GM19463 (cell line): ENCODE measurements at regions not wholly inside any gene's neighbourhood (a gene's known extent, or its start where the extent isn't known, plus 50 kb on each side); places are given as distances from the start of the nearest gene placed in this dataset.
"Not testable (repeated sequence)": the region's sequence is repeated elsewhere in the genome, so short reads cannot be mapped to it uniquely, and the experiment has no call there.

Experiments
- ATAC-seq: cut with Tn5 transposase; IDR thresholded peaks from one replicate; pipeline ENCODE4 v1.9.1; 2021; ENCODE audit warnings: mild to moderate bottlenecking, moderate library complexity; ENCODE audit not compliant: unreplicated experiment

DNA sequence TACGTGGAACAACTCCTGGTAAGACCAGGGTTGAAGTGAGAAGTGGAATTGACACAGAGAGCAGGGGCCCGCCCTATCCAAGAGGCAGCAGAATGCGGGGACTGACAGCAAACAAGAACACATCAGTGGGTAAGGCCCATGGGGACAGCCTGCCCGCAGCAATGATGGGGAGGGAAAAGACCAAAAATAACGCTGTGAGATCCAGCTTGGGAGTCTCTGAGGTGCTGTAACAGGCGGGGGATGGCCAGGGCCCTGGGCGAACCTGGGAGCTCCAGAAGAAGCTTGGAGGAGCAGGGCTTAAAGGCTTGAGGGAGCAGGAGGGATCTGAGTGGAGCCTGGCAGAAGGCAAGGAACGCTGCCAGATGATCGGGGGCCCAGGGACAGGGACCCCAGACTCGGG is 173.4 kb downstream of the TMEM200C start:
- no peak for ATAC-seq

DNA sequence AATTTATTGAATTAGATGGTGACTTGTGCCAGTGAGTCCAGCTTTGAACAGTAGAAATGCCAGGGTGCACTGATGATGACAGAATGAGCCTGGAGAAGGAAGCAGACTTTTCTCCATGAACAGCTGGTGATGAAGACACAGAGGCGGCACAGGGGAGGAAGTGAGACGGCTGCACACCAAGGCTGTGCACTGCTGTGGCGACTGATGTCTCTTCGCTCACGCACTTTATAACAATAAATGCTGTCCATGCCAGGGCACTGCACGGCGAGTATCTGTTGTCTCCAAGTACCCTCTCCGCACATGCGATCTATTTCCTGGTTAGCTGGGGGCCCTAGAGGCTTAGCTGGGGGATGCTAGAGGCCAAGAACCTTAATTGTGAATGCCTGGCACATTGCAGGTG is 175.2 kb downstream of the TMEM200C start:
- ATAC-seq, result no peak

DNA sequence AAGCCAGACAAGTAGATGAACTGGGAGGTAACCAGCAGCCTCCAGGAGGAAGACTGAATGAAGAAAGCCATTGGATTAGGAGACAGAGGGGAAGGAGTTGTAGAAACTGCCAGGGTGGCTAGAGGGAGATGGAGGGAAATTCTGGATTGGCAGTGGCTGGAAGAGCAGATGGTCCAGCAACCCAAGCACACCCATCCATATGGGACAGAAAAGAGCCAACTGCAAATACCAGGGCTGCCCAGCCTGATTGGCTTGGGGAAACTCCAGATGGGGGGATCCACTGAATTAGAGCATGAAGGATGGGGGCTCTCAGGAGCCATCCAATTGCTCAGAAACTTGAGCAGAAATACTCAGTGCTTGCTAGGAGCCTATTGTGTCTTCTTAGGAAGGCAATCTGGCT is 173.5 kb upstream of the EPB41L3 start:
- no peak for ATAC-seq

DNA sequence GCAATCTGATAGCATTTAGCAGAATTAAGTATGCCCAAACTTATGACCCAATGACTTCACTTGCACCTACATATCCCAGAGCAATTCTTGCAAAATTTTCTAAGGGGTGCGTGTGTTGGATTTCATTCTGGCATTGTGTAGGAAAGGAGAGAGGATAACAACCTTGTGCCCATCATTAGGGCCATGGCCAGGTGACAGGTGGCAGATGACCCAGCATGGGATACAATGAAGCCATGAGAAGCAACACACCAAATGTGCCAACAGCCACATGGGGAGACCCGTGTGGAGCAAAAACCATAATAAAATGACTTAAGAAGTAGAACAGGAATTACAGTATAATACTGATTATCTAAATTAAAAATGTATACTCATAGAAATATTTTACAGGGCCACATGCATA is 166.9 kb upstream of the EPB41L3 start:
- ATAC-seq, result no peak

DNA sequence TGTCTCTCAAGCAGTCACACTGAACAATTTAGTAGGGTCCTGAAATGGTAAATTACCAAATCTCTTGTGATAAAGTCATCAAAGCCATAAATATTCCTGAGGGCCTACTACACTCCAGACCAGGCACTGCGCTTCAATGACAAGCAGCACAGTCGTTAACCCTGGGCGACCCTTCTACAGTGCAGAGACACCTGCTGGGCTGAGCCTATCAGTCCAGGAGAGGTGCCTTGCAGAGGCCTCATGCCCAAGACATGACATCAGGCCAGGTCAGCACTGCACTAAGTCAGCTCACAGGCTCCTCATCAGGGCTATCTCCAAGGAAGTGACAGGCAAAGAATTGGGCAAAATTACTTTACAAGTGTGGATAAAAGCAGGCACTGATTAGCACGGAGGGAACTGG is 166.4 kb upstream of the EPB41L3 start:
- ATAC-seq, result no peak

DNA sequence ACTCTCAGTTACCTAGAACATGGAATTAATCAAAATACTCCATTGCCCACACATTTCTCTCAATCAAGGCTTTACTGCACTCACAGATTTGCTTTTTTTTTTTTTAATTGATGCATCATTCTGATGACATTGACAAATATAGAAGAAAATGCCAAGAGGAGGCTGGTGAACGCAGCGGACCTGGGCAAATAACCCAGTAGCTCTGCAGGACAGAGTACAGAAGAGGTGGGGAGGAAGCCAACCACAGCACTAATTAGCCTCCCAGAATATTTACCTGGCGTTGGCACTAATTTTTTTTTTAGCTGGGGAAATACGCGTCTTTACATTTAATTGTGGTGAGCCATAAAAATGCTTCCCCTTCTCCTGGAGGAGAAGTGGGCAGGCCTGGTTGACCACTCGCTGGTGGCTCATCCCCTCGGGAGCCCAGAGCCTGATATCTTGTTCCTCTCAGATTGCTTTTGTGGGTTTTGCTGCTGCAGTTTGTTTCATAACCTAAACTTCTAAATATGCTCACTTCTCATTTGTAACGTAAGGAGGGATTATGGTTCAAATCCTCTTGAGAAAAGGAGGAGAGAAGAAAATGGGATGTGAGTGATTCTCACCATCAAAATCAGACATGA is 165.8 kb upstream of the EPB41L3 start:
- no peak for ATAC-seq

DNA sequence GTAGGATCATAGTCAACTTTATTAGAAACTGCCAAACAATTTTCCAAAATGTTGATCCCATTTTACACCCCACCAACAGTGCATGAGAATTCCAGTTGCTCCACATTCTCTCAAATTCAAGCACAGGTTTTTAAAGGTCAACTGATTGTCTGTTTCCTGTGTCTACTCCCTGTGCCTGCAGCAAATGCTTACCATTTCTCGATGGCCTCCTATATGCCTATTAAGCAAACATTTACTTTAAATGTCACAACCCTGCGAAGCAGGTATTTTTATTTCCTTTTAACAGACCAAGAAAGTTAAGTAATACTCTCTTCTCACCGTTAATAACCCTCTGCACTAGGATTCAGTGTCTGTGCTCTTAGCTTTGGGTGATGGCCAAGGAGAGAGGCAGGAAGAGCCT is 163.8 kb upstream of the EPB41L3 start:
- no peak for ATAC-seq

DNA sequence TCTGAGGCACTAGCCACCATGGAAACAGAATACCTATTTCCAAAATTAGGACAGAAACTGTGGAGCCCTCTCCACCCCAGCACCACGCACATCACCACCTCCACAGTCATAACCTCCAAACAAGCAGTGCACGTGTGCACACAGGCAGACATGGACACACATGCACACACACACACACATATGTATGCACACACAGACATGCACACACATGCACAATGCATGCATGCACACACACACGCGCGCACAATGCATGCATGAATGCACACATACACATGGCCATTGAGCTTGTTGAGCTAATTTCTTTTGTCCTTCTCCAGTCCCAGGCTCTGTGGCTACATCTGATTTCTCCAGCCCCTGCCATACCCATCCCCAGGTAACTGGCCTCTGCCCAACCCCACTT is 161.6 kb upstream of the EPB41L3 start:
- no peak for ATAC-seq

DNA sequence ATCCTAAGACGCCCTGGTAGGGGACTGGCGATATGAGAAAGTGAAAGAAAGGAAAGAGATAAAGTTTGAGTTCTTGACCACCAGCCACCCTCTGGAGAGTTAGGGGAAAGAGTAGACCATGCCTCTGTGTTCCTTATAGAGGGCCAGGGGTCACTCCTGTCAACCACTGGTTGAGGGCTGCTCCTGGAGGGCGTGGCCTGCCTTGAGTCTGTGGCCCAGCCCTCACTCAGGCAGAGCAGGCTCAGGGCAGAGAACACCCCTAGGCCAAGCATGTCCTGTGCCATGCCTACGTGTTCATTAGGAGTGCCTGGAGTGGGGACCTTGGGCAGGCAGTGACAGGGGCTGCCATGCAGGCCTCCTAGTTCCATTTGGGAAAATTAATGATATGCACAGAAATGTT is 161.1 kb upstream of the EPB41L3 start:
- no peak for ATAC-seq

DNA sequence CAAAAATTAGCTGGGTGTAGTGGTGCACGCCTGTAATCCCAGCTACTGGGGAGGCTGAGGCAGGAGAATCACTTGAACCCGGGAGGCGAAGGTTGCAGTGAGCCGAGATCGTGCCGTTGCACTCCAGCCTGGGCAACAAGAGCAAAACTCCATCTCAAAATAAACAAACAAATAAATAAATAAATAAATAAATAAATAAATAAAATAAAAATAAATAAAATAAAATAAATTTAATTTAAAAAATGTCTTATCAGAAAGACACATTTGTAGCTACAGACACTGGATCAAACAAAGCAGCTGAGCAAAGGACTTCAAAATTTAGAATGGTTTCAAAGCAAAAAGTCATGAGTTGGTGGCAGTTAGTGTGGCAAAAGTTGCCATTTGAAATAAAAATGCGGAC is 158.2 kb upstream of the EPB41L3 start:
- ATAC-seq, result not testable (repeated sequence)

DNA sequence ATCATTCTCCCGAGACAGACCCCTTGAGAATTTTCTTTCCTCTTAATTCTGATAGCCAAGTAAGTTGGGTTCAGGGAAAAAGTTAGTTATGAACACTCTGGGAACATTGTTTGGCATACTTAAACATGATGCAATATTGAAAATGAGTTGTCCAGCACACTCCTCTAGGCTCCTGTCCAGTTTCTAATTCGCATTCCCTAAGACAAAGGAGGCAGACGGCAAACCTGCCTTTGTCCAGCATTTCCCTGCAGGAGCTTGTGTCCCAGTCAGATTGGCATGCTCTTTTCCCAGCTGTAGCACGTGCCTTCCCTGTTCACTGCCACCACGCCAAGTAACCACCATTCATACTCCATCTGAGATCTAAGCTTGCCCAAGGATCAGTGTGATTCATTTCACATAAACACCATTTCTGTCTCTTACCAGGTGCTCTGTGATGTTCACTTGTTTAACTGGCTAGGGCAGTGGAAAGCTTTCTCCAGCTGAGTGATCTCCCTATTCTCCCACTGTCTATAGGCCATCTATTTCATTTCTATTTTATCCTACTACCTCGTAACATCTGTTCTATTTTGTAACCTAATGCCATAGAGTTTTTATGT is 150.0 kb upstream of the EPB41L3 start:
- ATAC-seq, result no peak

DNA sequence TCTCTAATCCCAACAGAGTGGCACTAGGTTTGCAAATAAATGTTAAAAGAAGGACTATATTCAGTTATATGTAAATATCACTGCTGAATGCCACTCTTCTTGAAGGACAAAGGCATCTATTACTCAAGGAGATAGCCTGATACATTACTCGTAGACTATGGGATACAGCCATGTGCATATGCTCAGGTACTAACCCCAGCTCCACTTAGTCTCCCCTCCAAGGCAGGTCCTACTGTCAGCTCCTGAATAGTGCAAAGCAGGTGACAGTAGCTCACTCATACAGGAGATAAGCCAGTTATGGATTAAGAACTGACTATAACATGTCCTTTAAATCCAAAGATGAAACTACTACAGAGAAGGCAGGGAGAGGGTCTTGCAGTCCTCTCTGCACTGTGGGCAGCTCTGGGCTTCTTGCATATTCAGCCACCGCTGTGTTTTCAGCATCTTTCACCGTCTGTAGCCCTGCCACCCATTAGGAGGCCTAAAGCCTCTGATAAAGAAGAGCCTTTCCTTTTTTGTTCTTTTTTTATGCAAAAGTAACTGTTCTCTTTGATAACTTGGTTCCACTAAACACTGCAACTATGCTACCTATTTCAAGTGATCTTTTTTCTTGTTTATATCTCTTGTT is 135.1 kb upstream of the EPB41L3 start:
- no peak for ATAC-seq

DNA sequence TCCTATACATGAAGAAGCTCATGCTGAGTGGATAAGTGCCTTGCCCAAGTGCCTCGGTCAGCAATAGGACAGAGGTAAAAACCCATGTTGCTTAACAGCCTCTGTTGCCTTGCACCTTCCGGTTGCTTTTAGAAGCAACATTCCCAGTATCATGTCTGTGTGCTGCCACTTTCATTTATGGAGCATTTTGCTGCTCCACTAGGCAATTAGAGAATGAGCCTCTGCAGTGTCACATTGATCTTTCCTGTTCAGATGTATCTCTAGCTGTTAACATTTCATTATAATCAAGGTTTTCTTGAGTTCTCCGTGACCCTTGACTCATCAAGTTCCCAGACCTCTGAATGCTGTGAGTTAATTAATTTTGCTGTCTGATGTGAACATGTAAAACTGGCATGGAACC is 134.5 kb upstream of the EPB41L3 start:
- no peak for ATAC-seq

DNA sequence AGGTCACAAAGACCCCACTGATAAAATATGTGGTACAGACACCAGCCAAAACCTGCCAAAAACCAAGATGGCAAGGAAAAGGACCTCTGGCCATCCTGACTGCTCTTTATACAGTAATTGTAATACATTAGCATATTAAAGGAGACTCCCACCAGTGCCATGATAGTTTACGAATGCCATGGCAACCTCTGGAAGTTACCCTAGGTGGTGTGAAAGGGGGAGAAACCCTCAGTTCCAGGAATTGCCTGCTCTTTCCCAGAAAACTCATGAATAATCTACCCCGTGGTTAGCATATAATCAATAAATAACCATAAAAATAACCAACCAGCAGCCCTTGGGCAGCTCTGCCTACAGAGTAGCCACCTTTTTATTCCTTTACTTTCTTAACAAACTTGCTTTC is 129.8 kb upstream of the EPB41L3 start:
- no peak for ATAC-seq

DNA sequence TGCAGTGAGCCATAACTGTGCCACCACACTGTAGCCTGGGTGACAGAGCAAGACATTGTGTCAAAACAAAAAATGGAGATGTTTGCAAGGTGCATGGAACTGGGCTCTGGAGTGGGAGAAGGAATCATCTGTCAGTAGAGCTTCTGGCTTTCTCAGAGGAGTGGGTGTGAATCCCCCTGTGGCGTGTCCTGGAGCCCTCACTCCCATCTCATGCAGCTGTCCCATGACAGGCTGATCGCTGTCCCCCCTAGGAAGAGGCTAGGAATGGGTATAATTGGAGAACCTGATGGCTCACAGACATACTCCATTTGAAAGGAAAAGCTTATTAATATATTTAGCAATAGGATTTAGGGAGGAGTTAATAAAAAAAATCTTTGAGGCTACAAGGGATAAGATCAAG is 125.8 kb upstream of the EPB41L3 start:
- no peak for ATAC-seq

DNA sequence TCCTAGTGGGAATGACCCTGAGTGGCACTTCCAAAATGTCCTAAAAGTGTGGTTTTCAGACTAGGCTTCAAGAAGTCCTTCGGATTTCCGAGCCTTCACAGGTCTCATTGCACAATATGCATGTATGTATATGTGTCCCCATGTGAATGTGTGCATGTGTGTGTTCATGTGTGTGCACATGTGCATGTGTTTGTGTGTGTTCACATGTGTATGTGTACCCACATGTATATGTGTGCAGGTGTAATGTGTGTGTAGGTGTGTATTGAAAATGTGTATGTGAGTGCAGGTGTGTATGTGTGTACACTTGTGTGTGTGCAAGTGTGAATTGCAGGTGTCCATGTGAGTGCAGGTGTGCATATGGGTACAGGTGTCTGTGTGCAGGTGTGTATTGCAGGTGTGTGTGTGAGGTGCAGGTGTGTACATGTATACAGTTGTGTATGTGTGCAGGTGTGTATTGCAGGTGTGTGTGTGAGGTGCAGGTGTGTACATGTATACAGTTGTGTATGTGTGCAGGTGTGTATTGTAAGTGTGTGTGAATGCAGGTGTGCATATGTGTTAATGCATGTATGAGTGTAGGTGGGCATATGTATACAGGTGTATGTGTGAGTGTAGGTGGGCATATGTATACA is 124.4 kb upstream of the EPB41L3 start:
- no peak for ATAC-seq

DNA sequence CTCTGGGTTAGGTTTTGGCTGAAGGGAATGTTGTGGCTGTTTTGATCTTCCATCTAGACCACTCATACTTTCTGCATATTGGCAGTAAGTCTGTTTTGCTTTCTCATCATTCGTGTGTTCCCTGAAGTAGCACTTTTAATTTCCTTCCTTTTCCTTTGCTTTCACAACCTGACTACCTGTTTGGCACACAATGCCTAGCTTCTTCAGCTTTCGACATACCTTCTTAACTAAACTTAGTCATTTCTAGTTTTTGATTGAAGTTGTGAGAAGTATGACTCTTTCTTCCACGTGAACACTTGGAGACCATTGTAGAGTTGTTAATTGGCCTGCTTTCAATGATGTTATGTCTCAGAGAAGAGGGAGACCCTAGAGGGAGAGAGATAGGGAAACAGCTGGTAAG is 123.6 kb upstream of the EPB41L3 start:
- ATAC-seq, result no peak

DNA sequence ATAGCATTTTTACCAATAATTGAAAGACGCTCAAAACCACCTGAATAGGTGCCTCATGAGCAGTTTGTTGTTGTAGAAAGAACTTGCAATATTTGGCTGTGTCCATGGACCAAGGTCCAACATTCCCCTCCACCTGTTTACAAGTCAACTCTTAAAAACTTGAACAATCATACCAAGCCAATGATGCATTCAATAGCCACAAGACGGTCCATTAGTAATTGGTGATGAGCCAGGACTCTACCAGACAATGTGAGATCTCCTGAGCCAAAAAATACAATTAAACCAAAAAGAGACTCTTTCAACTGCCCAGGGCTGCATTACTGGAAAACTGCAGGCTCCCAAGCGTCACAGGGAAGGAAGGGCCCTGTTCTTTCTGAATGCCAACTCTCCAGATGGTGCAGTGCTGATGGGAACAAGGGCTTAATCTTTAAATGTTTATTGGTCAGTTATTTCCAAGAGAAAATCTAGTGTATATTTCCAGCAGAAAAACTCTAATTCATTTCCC is 118.8 kb upstream of the EPB41L3 start:
- ATAC-seq, result no peak

DNA sequence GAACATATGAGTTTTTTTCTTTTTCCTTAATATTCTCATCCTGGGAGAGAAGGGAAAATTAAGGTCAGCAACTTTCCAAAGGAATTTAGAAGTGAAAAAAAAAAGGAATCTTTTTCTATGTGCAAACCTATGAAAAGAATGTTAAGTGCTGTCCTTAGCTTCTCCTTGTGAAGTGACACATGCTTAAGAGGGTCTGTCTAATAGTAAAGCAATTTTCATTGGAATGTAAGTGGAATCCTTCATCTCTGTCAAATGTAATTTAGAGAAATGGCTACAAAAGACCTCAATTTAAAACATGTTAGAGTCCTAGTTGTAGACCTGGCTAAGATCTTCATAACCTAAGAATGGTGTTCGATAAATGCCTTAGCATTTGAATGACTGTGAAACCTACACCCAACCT is 117.4 kb upstream of the EPB41L3 start:
- no peak for ATAC-seq

DNA sequence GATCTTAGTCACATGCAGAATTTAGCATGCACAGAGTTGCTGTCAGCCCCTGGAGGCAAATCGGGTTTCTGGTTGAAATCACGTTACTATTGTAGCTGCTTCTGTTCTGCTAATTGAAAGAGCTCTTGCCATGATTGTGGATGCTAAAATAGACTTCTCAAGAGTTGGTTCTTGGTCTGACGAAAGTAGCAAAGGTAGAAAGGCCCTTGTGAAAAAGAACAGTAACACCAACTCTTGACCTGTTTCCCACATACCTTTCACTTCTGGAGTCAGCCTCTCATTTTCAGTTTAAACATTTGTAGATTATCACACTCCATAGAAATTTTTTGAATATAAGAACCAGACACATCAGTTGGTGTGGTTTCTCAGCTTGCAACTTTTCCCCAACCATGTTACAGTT is 110.0 kb upstream of the EPB41L3 start:
- no peak for ATAC-seq

DNA sequence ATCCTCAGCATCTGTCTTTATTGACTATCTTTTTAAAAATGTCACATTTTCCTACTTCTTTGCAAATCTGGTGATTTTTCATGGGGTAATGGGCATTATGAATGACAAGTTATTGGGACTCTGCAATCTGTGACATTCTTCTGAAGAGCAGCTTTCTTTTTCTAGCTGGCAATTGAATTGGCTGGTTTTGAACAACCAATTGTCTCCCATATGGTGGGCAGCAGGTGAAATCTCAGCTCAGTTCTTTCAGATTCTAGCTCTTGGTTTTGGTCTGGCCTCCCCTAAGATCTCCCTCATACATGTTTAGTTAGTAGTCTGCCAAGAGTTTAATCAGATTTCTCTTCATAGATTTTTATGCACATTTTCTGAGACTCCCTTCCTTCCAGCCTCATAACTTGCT is 107.9 kb upstream of the EPB41L3 start:
- no peak for ATAC-seq

DNA sequence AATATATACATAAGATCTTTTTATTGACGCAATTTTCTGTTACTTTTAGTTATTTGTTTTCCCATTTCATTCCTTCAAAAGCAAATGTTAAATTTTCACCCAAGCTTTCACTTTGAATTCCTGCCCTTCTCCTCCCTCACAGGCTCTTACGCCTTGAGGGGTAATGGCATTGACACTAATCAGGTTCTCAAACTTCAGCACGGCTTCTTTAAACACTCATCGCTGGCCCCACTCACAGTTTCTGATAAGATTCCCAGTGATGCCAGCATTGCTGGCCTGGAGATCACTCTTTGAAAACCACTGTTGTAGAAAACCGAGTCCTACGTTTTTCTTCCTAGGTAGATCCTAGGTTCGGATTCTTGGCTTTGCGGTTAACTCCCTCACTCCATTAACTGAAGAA is 105.6 kb upstream of the EPB41L3 start:
- no peak for ATAC-seq
